ENCODE measurements at regions not wholly inside any gene's neighbourhood (a gene's known extent, or its start where the extent isn't known, plus 50 kb on each side); places are given as distances from the start of the nearest gene placed in this dataset.

DNA sequence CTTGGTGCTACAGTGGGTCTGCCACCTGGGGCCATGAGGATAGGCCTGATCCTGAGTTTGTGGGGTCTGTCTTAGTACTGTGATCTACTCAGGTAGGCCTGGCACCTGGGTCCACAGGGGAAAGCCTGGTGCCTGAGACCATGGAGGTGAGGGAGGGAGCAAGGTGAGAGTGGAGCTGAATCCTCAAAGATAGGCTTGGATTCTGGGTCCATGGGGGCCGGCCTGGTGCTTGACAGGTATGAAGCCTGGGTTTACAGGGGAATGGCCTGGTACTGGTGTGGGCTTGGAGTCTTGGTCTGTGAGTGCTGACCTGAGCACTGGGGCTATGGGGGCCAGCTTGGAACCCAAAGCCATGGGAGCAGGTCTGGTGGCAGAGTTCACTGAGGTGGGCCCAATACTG lies 439.2 kb upstream of the SMARCA2 start:
- H3K9me2 ChIP-seq (ENCODE audit: insufficient read depth, low read length), result no peaks in the 10 kb centered on the region
- H2AFZ ChIP-seq (ENCODE audit: low read length), result no peak overlapping the region
- no peak for DNase-seq (ENCODE audit: low spot score)
- H3K36me3 ChIP-seq (ENCODE audit: insufficient read depth, low read length), result no peaks in the 10 kb centered on the region
- intact Hi-C loops (cut with micrococcal nuclease; ENCODE audit: unreplicated experiment), result no loop called here
- ChIA-PET POLR2A (no interaction called here), CTCF (ENCODE audit: unreplicated experiment) (no interaction called here)
- BruUV-seq (replicated peaks), result no TSS peak
- H4K20me1 ChIP-seq (ENCODE audit: insufficient read depth, low read length), result no peaks in the 10 kb centered on the region
- H3K9me3 ChIP-seq (ENCODE audit: low read length), result no peaks in the 10 kb centered on the region
- TF ChIP-seq EZH2phosphoT487 (IDR thresholded peaks at IDR 0.05; ENCODE audit: borderline replicate concordance, low read depth, low read length), result no peak
- TF ChIP-seq CTCF (conservative IDR thresholded peaks at IDR 0.05; ENCODE audit: low read length), result no peak
- no peaks in the 10 kb centered on the region for H3K4me1 ChIP-seq (ENCODE audit: insufficient read depth, low read length, poor library complexity, severe bottlenecking)
- H3K27ac ChIP-seq (ENCODE audit: low read depth, low read length, poor library complexity, severe bottlenecking), result no peak overlapping the region
- no peaks in the 10 kb centered on the region for H3K79me2 ChIP-seq (ENCODE audit: insufficient read depth, low read depth, low read length)
- H3K4me3 ChIP-seq (ENCODE audit: low read depth, low read length, poor library complexity, severe bottlenecking), result no peak overlapping the region
- no peak overlapping the region for H3K4me2 ChIP-seq (ENCODE audit: low read length)

GRCh38 chr9:1580215-1580614 lies 434.9 kb upstream of the SMARCA2 start:
- intact Hi-C loops (cut with micrococcal nuclease; ENCODE audit: unreplicated experiment), result no loop called here
- Histone ChIP-seq H3K4me1 (ENCODE audit: insufficient read depth, low read length, poor library complexity, severe bottlenecking) (no peaks in the 10 kb centered on the region), H3K9me2 (ENCODE audit: insufficient read depth, low read length) (no peaks in the 10 kb centered on the region), H2AFZ (ENCODE audit: low read length) (no peak overlapping the region), H3K79me2 (ENCODE audit: insufficient read depth, low read depth, low read length) (no peaks in the 10 kb centered on the region), H3K4me2 (ENCODE audit: low read length) (no peak overlapping the region), H3K27ac (ENCODE audit: low read depth, low read length, poor library complexity, severe bottlenecking) (no peak overlapping the region), H3K9me3 (ENCODE audit: low read length) (no peaks in the 10 kb centered on the region), H4K20me1 (ENCODE audit: insufficient read depth, low read length) (no peaks in the 10 kb centered on the region), H3K4me3 (ENCODE audit: low read depth, low read length, poor library complexity, severe bottlenecking) (no peak overlapping the region), H3K36me3 (ENCODE audit: insufficient read depth, low read length) (no peaks in the 10 kb centered on the region)
- CTCF ChIA-PET (ENCODE audit: unreplicated experiment), result no interaction called here
- no peak for DNase-seq (ENCODE audit: low spot score)
- BruUV-seq (replicated peaks), result no TSS peak
- POLR2A ChIA-PET, result no interaction called here
- TF ChIP-seq CTCF (conservative IDR thresholded peaks at IDR 0.05; ENCODE audit: low read length) (no peak), EZH2phosphoT487 (IDR thresholded peaks at IDR 0.05; ENCODE audit: borderline replicate concordance, low read depth, low read length) (no peak)

- TF ChIP-seq CTCF (conservative IDR thresholded peaks at IDR 0.05; ENCODE audit: low read length) (no peak), EZH2phosphoT487 (IDR thresholded peaks at IDR 0.05; ENCODE audit: borderline replicate concordance, low read depth, low read length) (no peak)
- CTCF ChIA-PET (ENCODE audit: unreplicated experiment), result no interaction called here
- DNase-seq (ENCODE audit: low spot score), result no peak
- no peaks in the 10 kb centered on the region for H3K4me1 ChIP-seq (ENCODE audit: insufficient read depth, low read length, poor library complexity, severe bottlenecking)
- no peaks in the 10 kb centered on the region for H4K20me1 ChIP-seq (ENCODE audit: insufficient read depth, low read length)
- BruUV-seq (replicated peaks), result no TSS peak
- no peak overlapping the region for H3K4me2 ChIP-seq (ENCODE audit: low read length)
- no peaks in the 10 kb centered on the region for H3K9me2 ChIP-seq (ENCODE audit: insufficient read depth, low read length)
- intact Hi-C loops (cut with micrococcal nuclease; ENCODE audit: unreplicated experiment), result no loop called here
- no peaks in the 10 kb centered on the region for H3K36me3 ChIP-seq (ENCODE audit: insufficient read depth, low read length)
- no peak overlapping the region for H3K4me3 ChIP-seq (ENCODE audit: low read depth, low read length, poor library complexity, severe bottlenecking)
- no peaks in the 10 kb centered on the region for H3K9me3 ChIP-seq (ENCODE audit: low read length)
- POLR2A ChIA-PET, result interaction anchor here (0.5 to 0.7 kb wide), 2 partner anchors 59 to 91 kb away, joined by 3 read pairs; no protein-coding TSS in a partner anchor
- no peak overlapping the region for H2AFZ ChIP-seq (ENCODE audit: low read length)
- H3K27ac ChIP-seq (ENCODE audit: low read depth, low read length, poor library complexity, severe bottlenecking), result no peak overlapping the region
- no peaks in the 10 kb centered on the region for H3K79me2 ChIP-seq (ENCODE audit: insufficient read depth, low read depth, low read length)
Observed at GRCh38 chr9:1581926-1582325, 433.2 kb upstream of the SMARCA2 start.

All from OCI-LY7 (cell line).